Raji (cell line): ENCODE measurements at regions not wholly inside any gene's neighbourhood (a gene's known extent, or its start where the extent isn't known, plus 50 kb on each side); places are given as distances from the start of the nearest gene placed in this dataset.

Source experiments
- POLR2A ChIP-seq: IDR thresholded peaks from 2 replicates; pipeline ENCODE4 v1.6.1; 2011; ENCODE audit warnings: low read depth, low read length, control low read depth; ENCODE audit not compliant: insufficient read depth

- no peak for TF ChIP-seq POLR2A
These were observed 93.6 kb upstream of the INSIG1 start for GRCh38 chr7:155203882-155204691.

- no peak for TF ChIP-seq POLR2A
These were observed 92.8 kb upstream of the INSIG1 start for GRCh38 chr7:155204744-155205367.

- peak; percentile 71; the same call in 1 of the 2 replicates for TF ChIP-seq POLR2A
These were observed 92.0 kb upstream of the INSIG1 start for GRCh38 chr7:155205368-155206317.

GRCh38 chr7:155206318-155207020 is 91.2 kb upstream of the INSIG1 start:
- peak; percentile 45 for TF ChIP-seq POLR2A

GRCh38 chr7:155207326-155208002 is 90.2 kb upstream of the INSIG1 start:
- no peak for TF ChIP-seq POLR2A

- no peak for TF ChIP-seq POLR2A
These were observed 88.8 kb upstream of the INSIG1 start for GRCh38 chr7:155208681-155209477.

- no peak for TF ChIP-seq POLR2A
These were observed 88.0 kb upstream of the INSIG1 start for GRCh38 chr7:155209478-155210319.

- TF ChIP-seq POLR2A, result no peak
These were observed 87.3 kb upstream of the INSIG1 start for GRCh38 chr7:155210356-155210755.

GRCh38 chr7:155211173-155211572 is 86.5 kb upstream of the INSIG1 start:
- no peak for TF ChIP-seq POLR2A

GRCh38 chr7:155211761-155212160 is 85.9 kb upstream of the INSIG1 start:
- TF ChIP-seq POLR2A, result no peak

- no peak for TF ChIP-seq POLR2A
These were observed 85.2 kb upstream of the INSIG1 start for GRCh38 chr7:155212301-155213015.

- no peak for TF ChIP-seq POLR2A
These were observed 84.3 kb upstream of the INSIG1 start for GRCh38 chr7:155213385-155213784.
